GM12875 (cell line): ENCODE measurements at regions not wholly inside any gene's neighbourhood (a gene's known extent, or its start where the extent isn't known, plus 50 kb on each side); places are given as distances from the start of the nearest gene placed in this dataset.

Experiments
- H3K4me3 ChIP-seq: one replicate; pipeline ENCODE4 v1.5.1; 2011; ENCODE audit warnings: low read depth, low read length, control low read depth
- CTCF ChIP-seq: IDR thresholded peaks from 2 replicates; pipeline ENCODE4 v1.5.1; 2011; ENCODE audit warnings: low read depth, mild to moderate bottlenecking, control low read depth, inconsistent platforms, low read length, moderate library complexity, borderline replicate concordance; ENCODE audit not compliant: insufficient read depth

DNA sequence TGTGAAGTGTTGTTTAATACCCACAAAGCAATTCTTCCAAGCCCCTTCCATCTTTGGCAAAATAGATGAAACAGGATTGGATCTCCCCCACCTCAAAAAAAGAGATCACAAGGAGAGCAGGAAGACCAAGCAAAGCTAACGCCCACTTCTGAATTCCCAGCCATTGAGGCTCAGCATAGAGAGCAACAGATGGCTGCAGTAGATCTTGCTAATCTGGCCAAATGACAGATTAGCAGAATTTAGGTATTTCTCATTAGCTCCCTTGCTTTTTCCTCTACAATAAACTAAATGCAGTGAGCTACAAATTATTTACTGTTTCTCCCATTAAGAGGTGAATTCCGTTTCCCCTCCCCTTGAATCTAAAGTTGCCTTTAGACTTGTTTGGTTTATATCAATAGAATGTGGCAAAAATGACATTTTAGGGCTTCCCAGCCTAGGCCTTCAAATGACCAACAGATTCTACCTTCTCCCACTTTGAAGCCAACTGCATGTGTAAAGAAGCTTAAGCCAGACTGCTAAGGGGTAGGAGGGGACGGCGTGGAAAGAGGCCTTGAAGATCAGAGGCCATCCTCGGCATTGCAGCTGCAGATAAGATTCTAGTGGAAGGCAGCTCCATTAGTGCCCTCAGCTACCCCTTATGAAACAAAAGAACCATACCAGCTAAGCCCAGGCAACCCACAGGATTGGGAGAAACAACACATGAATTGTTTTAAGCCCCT, 56.8 kb upstream of the CPEB4 start:
- H3K4me3 ChIP-seq, result no peak overlapping the region
- 0 out of 2 replicates have a peak, but pooled peaks have one; percentile 2 for TF ChIP-seq CTCF

- TF ChIP-seq CTCF, result no peak
- no peak overlapping the region for H3K4me3 ChIP-seq
These were observed 55.8 kb upstream of the CPEB4 start for GRCh38 chr5:173832386-173832785.

DNA sequence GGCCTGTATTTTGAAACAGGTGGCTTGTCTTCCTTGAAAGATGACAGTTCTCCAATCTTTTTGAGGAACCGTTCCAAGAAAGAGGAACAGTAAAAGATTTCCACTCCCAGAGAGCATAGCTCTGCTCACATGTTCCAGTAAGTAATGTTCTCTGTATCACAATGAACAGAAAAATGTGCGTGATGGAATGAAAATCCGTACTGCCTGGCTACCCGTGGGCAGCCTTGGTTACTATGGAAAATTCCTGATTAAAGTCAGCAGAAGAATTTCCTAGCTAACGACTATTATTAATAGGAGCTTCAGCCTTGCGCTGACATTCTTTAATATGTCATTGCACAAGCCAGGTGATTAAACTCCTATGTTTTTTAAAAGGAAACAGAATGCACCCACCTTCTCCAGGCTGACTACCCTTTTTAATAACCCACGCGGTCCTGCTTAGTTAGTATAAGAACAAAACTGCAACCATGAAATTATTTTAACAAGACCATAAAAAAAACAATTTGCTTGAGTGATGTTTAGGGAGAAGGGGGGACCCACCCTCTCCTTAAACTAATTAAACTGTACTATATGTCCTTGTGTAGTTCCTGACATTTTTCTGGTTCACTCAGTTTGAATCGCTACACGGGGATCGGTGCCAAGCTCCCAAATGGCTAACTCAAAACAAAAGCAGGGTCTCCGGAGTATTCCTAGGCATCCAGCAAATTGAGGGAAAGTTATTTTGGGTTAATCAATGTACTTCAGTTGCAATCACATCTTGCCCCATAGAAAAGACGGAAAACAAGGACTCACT, 54.8 kb upstream of the CPEB4 start:
- no peak overlapping the region for H3K4me3 ChIP-seq
- TF ChIP-seq CTCF, result no peak

GRCh38 chr5:173834071-173834771, 53.9 kb upstream of the CPEB4 start:
- no peak overlapping the region for H3K4me3 ChIP-seq
- no peak for TF ChIP-seq CTCF

- no peak for TF ChIP-seq CTCF
- no peak overlapping the region for H3K4me3 ChIP-seq
These were observed 53.0 kb upstream of the CPEB4 start for GRCh38 chr5:173835131-173835530.

- TF ChIP-seq CTCF, result no peak
These were observed 52.5 kb upstream of the CPEB4 start for GRCh38 chr5:173835661-173836060.

More at GRCh38 chr5:173835661-173836060, 52.5 kb upstream of the CPEB4 start:
- H3K4me3 ChIP-seq, result no peak overlapping the region
